RWPE1 (cell line): ENCODE measurements at regions not wholly inside any gene's neighbourhood (a gene's known extent, or its start where the extent isn't known, plus 50 kb on each side); places are given as distances from the start of the nearest gene placed in this dataset.
"Not testable (repeated sequence)": the region's sequence is repeated elsewhere in the genome, so short reads cannot be mapped to it uniquely, and the experiment has no call there.

ENCODE experiments used
- CTCF ChIA-PET: fragments of 350-600 bp; sonication (Branson Sonifier 250); formaldehyde crosslinking; extraction: SDS; loops from one replicate; lab custom pipeline; 2021; lab: Yijun Ruan, JAX
- POLR2A ChIA-PET: fragments of 400-600 bp; formaldehyde crosslinking; extraction: SDS; loops from one replicate; lab custom pipeline; 2020; ENCODE audit warnings: antibody characterized with exemption; ENCODE audit not compliant: low non-redundant PET; lab: Yijun Ruan, JAX
- DNase-seq: peaks from one replicate; pipeline ENCODE4 v3.0.0; 2012; ENCODE audit warnings: low spot score
- H3K27ac ChIP-seq: fragments of 450-650 bp; 2 replicates; pipeline ENCODE4 v1.5.1; 2017
- TF ChIP-seq, protein P1 (sequence below): fragments of 450-650 bp; conservative IDR thresholded peaks from 2 replicates; pipeline ENCODE4 v1.5.1; 2017; ENCODE audit warnings: low read depth, mild to moderate bottlenecking

DNA sequence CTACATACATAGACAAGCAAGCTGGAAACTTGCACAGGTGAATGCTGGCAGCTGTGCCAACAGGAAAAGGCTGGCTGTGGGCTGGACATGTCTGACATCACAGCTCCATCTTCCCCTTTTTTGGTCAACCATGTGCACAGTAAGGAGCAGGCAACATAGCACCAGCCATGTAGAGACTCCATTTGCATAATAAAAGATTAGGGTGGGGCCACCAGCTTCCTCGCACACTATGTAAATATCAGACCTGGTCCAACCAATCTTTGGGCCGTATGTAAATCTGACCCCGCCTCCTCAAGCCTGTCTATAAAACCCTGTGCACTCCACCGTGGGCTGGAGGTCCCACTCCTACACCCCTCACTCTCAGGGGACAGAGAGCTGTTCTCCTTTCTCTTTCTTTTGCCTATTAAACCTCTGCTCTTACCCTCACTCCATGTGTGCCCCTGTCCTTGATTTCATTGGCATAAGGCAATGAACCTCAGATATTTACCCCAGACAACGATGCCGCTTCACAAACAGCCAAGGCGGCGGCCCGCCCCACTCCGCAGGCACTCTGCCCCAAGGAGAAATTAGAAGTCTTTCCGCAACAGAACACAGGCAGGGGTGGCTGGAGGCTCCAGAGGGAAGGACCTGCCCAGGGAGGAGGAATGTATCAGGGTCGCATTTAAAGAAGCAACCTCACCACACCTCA lies 862.2 kb downstream of the TRIML1 start:
- H3K27ac ChIP-seq = no peak overlapping the region
- CTCF ChIA-PET = interaction anchor here (0.6 kb wide), 1 partner anchor 22 kb away, joined by 4 read pairs; no protein-coding TSS in a partner anchor
- TF ChIP-seq, protein P1, sequence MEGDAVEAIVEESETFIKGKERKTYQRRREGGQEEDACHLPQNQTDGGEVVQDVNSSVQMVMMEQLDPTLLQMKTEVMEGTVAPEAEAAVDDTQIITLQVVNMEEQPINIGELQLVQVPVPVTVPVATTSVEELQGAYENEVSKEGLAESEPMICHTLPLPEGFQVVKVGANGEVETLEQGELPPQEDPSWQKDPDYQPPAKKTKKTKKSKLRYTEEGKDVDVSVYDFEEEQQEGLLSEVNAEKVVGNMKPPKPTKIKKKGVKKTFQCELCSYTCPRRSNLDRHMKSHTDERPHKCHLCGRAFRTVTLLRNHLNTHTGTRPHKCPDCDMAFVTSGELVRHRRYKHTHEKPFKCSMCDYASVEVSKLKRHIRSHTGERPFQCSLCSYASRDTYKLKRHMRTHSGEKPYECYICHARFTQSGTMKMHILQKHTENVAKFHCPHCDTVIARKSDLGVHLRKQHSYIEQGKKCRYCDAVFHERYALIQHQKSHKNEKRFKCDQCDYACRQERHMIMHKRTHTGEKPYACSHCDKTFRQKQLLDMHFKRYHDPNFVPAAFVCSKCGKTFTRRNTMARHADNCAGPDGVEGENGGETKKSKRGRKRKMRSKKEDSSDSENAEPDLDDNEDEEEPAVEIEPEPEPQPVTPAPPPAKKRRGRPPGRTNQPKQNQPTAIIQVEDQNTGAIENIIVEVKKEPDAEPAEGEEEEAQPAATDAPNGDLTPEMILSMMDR = no peak
- POLR2A ChIA-PET = no interaction called here
- no peak for DNase-seq

DNA sequence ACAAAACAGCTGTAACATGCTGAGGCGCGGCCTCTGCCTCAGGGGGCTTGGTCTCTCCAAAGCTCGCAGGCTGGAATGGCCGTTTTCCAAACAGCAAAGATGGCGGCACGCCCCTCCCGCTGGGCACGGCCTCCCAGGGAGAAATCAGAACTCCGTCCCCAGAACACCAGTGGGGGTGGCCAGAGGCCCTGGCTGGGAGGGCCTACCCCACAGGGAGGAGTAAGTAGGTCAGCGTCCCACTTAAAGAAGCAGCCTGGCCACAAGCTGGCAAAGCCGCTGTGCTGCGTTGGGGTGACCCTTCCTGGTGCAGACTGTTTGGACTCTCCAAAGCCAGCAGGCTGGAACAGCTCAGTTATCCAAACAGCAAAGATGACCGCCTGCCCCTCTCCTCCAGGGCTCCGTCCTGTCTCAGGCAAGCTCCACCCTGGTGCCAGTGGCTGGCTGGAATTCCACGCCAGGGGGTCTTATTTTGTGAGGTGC lies 862.8 kb downstream of the TRIML1 start:
- TF ChIP-seq, protein P1 = no peak
- CTCF ChIA-PET = interaction anchor here (0.6 kb wide), 2 partner anchors 21 to 37 kb away, joined by 3 to 4 read pairs; no protein-coding TSS in a partner anchor
- no peak for DNase-seq
- no peak overlapping the region for H3K27ac ChIP-seq
- POLR2A ChIA-PET = no interaction called here

DNA sequence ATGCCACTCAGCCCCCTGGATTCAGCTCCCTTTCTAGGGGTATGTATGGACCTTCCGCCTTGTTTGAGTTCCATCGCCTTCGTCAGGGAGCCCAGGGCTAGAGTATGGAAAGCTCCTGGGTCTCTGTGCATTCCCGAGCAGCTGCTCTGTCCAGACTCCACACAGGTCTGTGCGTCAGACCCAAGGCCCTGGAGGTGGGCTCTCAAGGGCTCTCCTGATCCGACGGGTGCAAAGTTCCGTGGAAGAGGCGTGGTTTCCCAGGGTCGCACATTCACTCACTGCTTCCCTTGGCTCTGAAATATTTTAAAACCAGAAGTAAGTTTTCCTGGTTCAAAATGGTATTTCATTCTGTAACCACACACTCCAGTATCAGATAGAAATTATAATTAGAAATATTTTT lies 863.2 kb downstream of the TRIML1 start:
- POLR2A ChIA-PET = no interaction called here
- CTCF ChIA-PET = interaction anchor here (0.6 kb wide), 1 partner anchor 37 kb away, joined by 3 read pairs; no protein-coding TSS in a partner anchor
- DNase-seq = no peak
- TF ChIP-seq, protein P1 = no peak
- H3K27ac ChIP-seq = no peak overlapping the region

DNA sequence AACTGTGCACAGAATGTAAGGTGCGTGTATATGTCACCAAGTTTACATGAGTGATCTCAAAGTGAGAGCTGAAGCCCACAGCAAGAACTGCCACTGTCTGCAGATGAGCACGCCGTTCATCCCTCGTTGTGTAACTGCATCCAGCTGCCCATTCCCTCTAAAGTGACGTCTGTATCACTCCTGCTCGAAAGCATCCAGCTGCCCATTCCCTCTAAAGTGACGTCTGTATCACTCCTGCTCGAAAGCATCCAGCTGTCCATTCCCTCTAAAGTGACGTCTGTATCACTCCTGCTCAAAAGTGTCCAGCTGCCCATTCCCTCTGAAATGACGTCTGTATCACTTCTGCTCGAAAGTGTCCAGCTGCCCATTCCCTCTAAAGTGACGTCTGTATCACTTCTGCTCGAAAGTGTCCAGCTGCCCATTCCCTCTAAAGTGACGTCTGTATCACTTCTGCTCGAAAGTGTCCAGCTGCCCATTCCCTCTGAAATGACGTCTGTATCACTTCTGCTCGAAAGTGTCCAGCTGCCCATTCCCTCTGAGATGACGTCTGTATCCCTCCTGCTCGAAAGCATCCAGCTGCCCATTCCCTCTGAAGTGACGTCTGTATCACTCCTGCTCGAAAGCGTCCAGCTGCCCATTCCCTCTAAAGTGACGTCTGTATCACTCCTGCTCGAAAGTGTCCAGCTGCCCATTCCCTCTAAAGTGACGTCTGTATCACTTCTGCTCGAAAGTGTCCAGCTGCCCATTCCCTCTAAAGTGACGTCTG lies 871.4 kb downstream of the TRIML1 start:
- DNase-seq, H3K27ac ChIP-seq, POLR2A ChIA-PET: not testable (repeated sequence)
- CTCF ChIA-PET = interaction anchor here (0.6 kb wide), 1 partner anchor 1143 kb away, joined by 4 read pairs; no protein-coding TSS in a partner anchor

DNA sequence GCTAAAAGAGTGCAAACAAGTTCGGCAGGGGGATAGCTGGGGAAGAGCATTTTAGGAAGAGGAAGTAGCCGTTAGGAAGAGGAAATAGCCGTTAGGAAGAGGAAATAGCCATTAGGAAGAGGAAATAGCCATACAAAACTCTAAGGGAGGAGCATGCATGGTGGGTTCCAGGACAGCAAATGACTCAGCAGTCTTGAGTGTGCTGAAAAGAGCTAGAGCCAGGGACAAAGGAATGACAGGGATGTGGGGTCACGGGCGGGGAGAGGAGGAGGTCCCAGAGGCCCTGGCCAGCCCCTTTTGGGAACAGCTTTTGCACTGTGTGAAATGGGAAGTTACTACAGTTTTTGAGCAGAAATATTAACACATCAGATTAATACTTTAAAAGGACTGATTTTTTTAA lies 882.6 kb downstream of the TRIML1 start:
- TF ChIP-seq, protein P1 = no peak
- POLR2A ChIA-PET = no interaction called here
- no peak overlapping the region for H3K27ac ChIP-seq
- DNase-seq = no peak
- CTCF ChIA-PET = interaction anchor here (0.6 to 0.7 kb wide), 2 partner anchors 155 to 500 kb away, joined by 3 read pairs; no protein-coding TSS in a partner anchor

DNA sequence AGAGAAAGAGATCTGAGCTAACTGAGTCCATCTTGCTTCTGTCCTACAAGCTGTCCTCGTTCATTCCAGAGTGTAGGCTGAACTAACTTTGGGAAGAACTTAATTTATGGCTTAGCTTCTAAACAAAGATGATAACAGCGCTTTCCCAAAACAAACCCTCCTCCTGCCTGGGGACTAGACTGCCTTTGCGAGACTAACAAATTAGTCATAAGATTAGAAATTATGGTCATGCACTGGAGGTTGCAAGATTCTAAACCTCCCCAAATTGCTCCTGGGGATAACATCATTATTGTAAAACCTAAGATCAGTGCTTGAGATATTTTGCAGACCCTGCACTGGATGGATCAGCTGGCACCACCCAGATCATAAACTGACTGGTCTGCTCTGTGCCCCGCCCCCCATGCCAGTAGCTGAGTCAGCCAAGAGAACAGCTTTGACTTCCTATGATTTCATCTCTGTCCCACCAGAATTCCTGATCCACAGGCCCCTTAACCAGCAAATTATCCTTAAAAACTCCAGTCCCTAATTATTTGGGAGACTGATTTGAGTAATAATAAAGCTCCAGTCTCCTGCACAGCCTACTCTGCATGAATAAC lies 883.3 kb downstream of the TRIML1 start:
- DNase-seq = no peak
- no peak overlapping the region for H3K27ac ChIP-seq
- CTCF ChIA-PET = interaction anchor here (0.7 kb wide), 2 partner anchors 21 to 155 kb away, joined by 3 to 4 read pairs; no protein-coding TSS in a partner anchor
- POLR2A ChIA-PET = no interaction called here
- TF ChIP-seq, protein P1 = no peak
